HG02571 (cell line): ENCODE measurements at regions not wholly inside any gene's neighbourhood (a gene's known extent, or its start where the extent isn't known, plus 50 kb on each side); places are given as distances from the start of the nearest gene placed in this dataset.

Experiments
- ATAC-seq: cut with Tn5 transposase; IDR thresholded peaks from one replicate; pipeline ENCODE4 v1.9.1; 2021; ENCODE audit warnings: mild to moderate bottlenecking, moderate library complexity; ENCODE audit not compliant: unreplicated experiment

DNA sequence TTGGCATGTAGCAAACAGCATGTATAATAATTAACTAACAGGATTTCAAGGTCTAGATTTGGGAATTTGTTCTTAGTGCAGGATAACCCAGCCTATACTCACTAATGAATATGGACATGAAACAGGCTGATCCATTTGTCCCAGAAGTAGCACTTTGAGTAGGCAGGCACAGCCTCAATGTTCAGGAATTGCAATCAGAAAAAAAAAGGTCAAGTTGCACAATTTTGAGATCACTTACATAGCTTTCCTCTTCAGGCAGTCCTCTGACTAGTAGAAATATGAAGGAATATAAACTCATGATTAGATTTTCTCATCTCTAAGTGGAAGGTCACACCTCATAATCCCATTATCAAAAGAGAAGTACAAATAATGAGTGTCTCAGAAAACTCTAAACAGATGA is 921.4 kb upstream of the CELF2 start:
- no peak for ATAC-seq

DNA sequence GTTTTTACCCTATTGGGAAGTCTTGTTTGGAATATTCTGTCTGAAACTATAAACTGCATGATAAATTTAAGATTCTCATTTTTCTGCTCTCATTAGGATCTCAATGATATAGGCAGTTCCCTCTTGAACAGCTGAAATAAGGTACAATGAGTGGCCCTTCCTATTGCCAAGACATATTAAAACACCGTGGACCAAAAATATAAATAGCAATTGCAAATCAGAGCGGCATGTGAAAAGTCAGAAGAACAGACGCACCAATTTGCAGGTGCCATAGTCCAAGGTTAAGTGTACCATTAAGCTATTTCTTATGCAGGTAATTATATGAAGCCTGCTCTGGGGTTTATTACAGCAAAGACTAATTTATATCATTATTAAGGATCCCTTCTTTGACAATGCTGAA is 920.8 kb upstream of the CELF2 start:
- ATAC-seq = no peak

DNA sequence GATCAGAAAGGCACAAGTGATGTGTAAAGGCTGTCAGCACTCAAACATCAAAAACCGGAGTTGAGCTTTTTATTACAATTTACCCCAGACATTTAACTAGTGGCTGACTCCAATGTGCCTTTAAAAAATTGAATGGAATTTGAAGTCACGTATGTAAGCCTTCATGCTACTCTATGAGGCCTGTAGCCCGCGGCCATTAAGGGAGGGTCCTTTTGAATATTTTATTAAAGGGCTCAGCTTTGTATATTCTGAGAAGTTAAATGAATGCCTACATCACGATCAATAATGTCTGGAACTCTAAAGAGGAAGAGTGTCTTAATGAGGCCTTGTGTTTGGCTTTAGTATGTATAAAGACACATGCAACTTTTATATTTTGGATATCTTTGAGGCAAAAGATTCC is 916.6 kb upstream of the CELF2 start:
- ATAC-seq = no peak

DNA sequence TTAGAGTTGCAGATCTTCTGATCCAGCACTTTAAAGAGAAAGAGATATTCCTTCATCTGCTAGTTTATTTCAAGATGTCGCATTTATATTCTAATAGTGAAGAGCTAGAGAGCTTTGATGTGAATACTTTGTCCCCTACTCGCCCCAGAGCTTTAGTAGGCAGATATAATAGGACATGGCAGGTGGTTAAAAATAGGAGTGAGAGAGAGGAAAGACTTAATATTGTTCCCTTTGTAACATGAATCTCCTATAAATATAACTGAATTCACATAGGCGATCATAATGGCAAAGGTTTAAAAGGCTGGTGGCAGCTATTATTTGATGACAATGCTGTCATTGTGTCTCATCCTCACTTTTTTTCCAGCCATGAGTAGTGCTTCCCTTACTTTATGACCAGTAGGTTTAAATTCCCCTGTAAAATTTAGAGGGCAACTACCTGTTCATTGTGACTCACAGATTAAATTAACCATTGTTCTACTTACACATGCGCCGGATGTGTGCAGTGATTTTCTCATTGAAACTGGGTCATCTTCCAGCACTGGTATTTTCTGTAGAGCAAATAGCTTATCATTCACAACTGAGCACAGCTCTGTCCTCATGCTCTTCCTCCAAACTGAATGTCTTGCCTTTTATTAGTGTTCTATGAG is 906.7 kb upstream of the CELF2 start:
- ATAC-seq = no peak

DNA sequence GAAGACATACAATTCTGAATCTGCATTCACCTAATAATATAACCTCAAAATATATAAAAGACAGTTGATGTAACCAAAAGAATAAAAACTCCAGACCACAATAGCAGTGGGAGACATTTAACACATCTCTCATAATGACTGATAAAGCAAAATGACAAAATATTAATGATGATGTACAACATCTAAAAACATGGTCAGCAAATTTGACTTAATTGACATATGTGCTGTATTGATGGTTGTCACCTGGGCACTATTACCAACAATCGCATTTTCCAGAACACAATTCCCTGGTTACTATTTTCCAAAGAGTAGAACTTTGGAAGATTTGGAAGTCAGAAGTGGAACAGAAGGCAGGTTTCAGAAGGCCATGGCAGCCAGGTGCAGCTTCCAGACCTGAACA is 899.5 kb upstream of the CELF2 start:
- ATAC-seq = no peak

DNA sequence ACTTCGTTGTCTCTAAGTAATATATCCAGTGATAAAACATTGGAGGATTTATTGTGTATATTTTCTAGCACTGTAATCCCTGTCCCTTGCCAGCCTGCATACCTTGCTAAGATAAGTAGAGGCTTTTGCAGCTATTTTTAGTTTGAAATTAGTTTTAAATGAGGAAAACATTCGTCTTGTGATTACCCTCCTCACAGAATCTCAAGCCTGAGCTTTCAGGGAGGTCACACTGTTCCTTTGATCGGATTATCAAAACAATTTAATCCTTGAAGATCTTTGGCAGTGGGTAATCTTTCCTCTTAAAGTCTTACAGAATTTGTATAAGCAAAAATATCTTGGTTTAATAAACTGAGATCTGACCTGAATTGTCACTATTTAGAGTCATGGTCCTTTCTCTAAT is 897.0 kb upstream of the CELF2 start:
- ATAC-seq = no peak

DNA sequence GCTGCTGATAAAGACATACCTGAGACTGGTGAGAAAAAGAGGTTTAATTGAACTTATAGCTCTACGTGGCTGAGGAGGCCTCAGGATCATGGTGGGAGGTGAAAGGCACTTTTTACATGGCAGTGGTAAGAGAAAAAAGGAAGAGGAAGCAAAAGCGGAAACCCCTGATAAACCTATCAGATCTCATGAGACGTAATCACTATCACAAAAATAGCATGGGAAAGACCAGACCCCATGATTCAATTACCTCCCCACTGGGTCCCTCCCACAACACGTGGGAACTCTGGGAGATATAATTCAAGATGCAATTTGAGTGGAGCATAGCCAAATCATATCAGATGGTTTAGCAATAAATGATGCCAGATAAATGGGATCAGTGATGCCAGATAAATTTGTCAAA is 892.0 kb upstream of the CELF2 start:
- ATAC-seq = no peak

DNA sequence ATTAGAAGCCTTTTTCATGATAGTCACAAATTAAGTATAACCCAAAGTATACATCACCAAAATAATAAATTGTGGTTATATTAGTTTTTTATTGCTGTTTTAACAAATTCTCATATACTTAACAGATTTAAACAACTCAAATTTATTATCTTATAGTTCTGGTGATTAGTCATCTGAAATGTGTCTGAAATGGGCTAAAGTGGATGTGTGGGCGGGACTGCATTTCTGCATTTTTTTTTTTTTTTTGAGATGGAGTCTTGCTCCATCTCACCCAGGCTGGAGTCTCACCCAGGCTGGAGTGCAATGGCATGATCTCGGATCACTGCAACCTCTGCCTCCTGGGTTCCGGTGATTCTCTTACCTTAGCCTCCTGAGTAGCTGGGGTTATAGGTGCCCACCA is 891.5 kb upstream of the CELF2 start:
- ATAC-seq = no peak

DNA sequence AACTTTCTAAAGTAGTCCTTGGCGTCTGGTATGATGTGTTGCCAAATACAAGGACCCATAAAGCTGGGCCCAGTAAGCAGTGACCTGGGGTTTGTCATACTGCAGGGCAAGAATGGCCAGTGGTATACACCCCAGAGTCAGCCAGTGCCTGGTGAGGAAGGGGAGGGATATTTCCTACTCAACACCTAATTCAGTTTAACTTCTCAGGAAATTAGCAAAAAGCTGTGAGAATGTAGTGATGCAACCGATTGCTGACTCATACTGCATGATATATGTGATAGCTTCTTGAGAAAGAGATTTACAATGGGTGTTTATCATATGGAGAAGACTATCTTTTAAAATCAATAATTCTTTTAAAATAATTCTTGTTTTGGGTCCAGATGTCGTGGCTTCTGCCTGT is 889.3 kb upstream of the CELF2 start:
- ATAC-seq = no peak

DNA sequence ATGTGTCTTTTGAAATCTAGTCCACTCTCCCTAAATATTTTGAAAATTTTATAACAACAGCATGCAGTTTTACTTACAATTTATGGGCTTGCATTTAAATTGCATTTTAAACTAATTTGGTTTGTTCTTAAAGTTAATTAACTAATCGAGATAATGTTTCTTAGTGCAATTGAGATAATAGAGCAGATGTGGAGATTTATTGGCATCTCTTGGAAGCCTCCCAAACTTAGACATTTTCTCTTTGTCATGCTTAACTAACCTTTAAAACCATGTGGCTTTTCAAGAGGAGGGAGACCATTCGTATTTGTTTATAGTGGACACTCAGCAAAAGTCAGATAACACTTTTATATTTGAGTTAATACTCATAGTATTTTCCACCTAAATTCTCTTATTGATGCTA is 887.0 kb upstream of the CELF2 start:
- no peak for ATAC-seq

DNA sequence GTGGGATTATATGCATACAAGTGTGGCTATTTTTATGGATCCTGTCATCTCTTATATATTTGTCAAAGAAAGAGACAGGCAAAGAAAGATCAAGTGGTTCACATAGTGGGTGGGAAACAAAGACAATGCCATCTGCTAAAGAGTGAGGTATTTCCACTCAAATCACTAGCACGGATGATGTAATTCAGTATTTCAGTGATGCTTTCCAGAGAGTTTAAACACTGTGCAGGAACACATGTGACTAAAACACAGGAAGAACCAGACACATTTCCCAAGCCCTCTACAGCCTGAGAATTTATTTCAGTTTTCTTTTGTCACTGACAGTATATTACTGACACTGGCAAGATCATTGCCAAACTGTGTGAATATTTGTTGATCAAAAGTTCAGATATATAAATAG is 885.7 kb upstream of the CELF2 start:
- ATAC-seq = no peak

DNA sequence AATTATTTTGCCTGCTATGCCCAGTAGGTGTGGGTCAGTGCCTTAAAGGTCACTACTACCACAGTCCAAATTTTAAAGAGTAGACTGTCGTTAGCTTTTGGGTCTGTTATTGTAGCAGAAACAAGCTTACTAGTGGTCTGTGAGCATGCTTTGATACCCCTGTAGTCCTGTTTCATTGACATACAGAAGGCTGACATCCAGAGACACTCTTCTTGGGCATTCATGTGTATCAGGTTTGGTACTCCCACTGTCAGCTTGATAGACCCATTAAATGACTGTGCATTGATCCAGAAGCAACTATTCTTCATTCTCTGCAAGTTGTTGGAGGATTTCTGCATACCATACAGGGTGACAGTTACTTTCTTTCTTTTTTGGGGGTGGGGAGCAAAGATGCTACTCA is 884.4 kb upstream of the CELF2 start:
- no peak for ATAC-seq

DNA sequence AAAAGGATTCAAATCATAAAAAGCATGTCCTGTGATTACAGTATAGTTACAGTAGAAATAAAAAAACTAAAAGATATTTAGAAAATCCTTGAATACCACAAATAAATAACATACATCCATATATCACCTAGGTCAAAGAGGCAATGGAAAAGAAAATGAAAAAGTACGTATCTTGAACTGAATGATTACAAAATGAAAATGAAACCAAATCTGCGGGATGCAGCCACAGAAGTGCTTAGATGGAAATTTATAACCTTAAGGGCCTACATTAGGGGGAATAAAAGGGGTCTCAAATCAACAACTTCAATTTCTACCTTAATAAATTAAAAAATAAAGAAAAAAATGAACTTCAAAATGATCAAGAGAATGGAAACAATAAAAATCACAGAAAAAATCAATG is 879.0 kb upstream of the CELF2 start:
- ATAC-seq = no peak

DNA sequence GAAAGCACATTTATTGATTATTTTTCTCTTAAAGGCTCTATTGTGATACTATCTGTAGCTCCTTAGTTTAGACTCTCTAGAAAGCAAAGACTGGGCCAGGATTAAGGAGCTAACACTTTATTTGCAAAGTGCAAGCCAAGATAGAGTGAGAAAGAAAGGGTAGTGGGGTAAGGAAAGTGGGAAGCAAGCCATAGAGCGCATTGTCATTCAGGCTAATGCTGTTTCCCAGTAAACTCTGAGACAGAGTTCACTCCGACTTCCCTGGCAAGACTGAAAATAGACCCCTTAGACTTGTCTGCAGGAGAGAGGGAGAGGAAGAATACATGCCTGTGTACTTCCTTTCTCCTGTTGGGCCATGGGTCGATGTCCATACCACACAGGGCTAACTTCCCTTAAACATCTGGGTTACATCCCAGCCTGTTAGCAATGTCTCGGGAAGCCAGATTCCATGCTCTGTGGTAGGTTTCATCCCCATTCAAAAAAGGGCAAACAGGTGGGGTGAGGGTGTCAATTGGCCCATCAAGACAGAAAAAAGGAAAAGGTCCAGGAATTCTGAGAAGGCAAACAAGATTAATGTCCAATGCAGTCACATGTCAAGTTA is 875.8 kb upstream of the CELF2 start:
- ATAC-seq = no peak

DNA sequence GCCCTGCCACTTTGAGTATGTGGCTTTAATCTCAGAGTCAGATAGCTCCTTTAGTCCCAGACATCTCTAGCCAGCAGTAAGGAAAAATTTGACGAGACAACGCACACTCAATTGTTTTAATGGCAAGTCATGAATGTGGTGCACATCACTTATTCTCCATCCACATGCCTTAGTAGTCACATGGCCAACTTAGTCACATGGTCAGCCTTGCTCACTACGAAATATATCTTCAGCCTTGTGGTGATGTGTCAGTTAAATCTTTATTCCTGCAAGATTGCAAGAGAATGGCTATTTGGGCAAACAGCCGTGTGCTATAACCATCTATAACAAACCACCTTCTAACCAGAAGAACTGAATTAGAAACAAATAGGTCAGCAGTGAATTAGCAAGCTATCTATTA is 871.1 kb upstream of the CELF2 start:
- no peak for ATAC-seq

DNA sequence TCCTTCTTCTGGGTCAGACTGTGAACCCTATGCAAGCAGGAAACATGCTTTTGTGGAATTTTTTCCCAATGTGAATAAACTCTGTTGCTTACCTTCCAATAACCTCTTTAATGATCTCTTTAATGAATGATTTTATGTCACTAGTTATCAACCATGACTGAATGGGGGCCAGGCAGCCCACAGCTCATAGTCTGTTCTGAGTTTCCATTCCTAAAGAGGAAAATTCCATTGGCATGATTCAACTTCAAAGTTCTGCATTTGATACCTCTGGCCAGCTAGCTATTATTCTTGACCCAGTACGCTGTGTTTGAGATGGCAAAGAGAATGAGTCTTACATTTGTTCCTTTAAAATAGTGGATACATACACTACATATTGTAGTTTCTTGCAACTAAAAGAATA is 867.8 kb upstream of the CELF2 start:
- no peak for ATAC-seq

DNA sequence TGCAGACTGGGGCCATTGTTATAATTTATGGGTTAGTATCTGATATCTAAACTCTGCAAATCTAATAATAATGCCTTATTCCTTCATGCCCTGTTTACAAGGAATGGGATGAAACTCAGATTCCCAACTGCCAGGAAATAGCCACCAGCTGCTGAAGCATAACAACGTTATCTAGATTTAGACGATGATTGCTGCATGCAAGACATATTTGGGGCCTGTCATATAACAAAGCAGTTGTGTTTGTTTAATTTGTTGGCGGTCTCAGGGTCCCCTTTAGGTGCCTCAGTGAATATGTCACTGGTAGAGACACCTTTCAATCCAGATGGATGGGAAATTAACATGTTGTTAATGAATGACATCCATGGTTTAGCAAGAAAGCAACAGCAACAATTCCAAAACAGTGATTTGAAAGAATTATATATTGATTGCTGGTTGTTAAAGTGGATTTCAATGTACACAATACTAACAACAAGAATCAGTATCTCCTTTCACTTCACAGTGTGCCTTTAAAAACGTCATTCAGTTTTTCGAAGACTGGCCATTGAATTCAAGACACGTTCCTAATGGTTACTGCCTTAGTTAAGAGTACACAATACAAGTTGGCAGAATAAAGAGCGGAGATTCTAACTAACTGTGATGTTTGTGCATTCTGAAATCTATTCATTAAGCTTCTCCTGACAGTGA is 860.6 kb upstream of the CELF2 start:
- no peak for ATAC-seq

DNA sequence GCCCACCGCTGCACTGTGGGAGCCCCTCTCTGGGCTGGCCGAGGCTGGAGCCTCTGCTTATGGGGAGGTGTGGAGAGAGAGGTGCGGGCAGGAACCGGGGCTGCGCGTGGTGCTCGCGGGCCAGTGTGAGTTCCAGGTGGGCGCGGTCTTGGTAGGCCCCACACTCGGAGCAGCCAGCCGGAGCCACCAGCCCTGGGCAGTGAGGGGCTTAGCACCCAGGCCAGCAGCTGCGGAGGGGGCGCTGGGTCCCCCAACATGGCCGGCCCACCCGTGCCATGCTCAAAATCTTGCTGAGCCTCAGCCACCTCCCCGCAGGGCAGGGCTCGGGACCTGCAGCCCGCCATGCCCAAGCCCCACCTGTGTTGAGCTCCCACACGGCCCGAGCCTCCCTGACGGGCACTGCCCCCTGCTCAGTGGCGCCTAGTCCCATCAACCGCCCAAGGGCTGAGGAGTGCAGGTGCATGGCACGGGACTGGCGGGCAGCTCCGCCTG is 856.8 kb upstream of the CELF2 start:
- no peak for ATAC-seq

DNA sequence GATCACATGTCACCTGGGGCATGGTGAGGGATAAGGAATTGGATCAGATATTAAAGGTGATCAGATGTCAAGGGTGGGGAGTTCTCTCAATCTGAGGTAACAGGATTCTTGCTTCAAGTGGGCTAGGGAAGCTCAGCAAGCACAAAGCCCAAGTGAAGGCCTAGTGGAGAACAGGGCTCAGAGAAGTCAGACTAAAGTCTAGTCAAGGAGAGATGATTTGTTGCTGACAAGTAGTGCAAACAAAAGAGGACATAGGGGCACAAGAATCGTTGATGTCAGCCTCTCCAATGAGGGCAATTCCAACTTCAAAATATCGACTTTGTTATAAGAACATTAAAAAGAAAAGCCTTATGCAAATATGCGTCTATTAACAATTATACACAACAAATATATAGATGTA is 852.8 kb upstream of the CELF2 start:
- ATAC-seq = no peak

DNA sequence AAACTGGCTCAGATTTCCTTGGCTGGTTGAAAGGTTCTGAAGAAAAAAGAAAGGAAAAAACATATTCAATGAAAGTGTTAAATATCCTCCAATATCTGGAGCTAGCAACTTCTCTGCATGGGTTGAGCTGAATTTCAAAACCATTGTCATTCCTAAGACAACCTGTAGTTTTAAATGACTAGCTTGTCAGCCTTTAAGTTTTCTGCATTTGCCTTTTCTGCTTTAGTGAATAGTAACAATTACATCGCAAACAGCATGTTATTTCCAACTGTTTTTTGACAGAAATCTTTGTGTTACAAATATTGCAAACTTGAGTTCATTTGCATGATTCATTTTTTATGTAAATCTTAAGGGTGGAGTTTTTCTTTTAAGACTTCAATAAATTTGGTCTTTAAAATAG is 852.3 kb upstream of the CELF2 start:
- ATAC-seq = no peak

DNA sequence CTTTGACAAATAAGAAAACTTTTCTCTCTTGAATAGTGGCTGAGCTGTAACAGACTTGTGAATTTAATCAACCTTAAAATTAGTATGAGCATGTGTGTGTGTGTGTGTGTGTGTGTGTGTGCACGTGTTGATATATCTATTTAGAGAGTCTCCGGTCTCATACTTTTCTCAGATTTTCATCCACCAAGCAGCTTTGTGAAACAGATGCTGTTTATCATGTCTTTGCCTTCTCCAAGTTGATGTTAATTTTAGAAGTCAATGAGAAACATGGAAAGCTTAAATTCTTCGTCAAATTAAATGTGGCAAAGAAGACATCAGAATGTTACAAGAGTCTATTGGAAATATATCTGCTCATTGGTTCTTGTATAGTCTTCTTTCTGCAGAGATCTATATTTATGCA is 839.2 kb upstream of the CELF2 start:
- no peak for ATAC-seq

DNA sequence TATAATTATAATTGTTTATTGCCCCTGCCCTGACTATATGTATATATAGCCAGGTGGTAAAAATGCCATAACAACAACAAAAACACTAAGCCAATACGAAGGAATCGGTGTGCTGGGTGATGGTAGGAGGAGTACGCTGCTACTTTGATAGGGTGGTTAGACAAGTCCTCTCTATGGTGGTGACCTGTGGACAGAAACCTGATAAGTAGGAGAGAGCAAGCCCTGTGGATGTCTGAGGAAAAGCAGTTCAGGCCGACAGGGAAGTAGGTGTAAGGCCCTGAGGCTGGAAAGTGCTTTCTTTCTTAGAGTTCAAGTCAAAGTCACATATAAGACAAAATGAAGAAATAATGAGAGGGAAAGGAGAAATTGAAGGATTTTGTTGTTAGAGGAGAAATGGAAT is 823.8 kb upstream of the CELF2 start:
- no peak for ATAC-seq

DNA sequence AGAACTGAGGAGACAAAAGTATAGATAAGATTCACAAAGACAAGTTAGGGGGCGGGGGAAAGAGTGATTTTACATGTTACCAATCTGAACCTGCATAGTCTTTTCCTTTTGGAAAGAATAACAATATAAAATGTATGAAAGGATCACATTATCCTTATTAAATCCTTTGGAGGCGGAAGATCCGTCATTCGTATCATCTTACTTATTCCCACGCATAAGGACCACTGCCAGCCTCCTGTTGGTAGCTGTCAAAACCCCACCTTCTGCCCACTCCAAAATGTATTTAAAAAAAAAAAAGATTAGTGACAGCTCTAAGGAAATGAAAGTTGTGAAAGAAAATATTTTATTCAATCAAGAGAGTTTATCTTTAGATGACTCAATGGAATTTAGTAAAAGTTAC is 821.0 kb upstream of the CELF2 start:
- ATAC-seq = no peak
